Thyroid gland (tissue), 4 donors: ENCODE measurements at regions not wholly inside any gene's neighbourhood (a gene's known extent, or its start where the extent isn't known, plus 50 kb on each side); places are given as distances from the start of the nearest gene placed in this dataset.

ENCODE experiments used
- DNase-seq, 2 donors: peaks; one replicate each; pipeline ENCODE4 v3.0.0-alpha.2; 2019
- H3K27ac ChIP-seq, 3 donors: fragments of 200-600 bp; sonication (generic); 1 replicate in 2 of 3; 2 replicates in 1 of 3; pipeline ENCODE4 v1.5.1; 2016 to 2019; ENCODE audit warnings: mild to moderate bottlenecking in 1 of 3, moderate library complexity in 1 of 3
- H3K27me3 ChIP-seq: fragments of 200-600 bp; sonication (generic); one replicate; pipeline ENCODE4 v1.5.1; 2019
- H3K36me3 ChIP-seq, 2 donors: fragments of 200-600 bp; sonication (generic); one replicate each; pipeline ENCODE4 v1.5.1; 2016 to 2019
- H3K4me1 ChIP-seq, 2 donors: fragments of 200-600 bp; sonication (generic); one replicate each; pipeline ENCODE4 v1.5.1; 2017 to 2019
- H3K4me3 ChIP-seq, 3 donors: fragments of 200-600 bp; sonication (generic); replicated peaks in 1 of 3; 1 replicate in 2 of 3; 2 replicates in 1 of 3; pipeline ENCODE4 v1.5.1; 2016; ENCODE audit warnings: mild to moderate bottlenecking in 1 of 3
- H3K9me3 ChIP-seq: fragments of 200-600 bp; sonication (generic); one replicate; pipeline ENCODE4 v1.5.1; 2017
- CTCF ChIP-seq, 6 experiments: fragments of 200-600 bp in 3 of 6; fragments of 450-650 bp in 3 of 6; sonication (generic) in 3 of 6; IDR thresholded peaks; one replicate each; pipeline ENCODE4 v1.5.1; 2016 to 2019; ENCODE audit warnings: antibody characterized with exemption in 6 of 6, mild to moderate bottlenecking in 2 of 6, inconsistent platforms in 1 of 6, moderate library complexity in 1 of 6
- POLR2A ChIP-seq, 2 donors: fragments of 450-650 bp; IDR thresholded peaks; one replicate each; pipeline ENCODE4 v1.6.1; 2017; ENCODE audit warnings: antibody characterized with exemption in 2 of 2, mild to moderate bottlenecking in 2 of 2, moderate library complexity in 1 of 2
- WGBS, 2 donors: methylation state at CpG; one replicate each; pipeline ENCODE4 v1.1.5; 2017; 5-methylcytosine and 5-hydroxymethylcytosine counted together
- intact Hi-C: fragments of 100-400 bp; cut with DNase I; formaldehyde crosslinking; loops from one replicate; pipeline ENCODE4 v1.15.1; 2023

DNA sequence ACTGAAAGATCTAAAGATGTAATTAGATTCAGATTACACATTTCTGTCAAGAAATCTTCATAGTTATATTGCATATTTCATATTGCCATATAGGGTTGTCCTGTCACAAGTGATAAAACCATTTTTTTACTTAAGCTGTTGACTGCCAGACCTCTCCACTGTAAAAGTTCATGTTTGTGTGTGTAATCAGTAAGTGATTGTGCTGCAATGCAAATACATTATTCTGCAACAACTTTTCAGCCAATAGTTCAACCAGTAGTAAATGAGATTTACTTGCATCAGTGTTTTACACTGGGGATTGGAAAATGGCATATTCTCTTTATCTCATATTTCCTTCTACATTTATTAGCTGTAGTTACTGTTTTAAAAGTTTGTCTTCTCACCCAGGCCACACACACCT, 603.9 kb upstream of the RORB start:
- Histone ChIP-seq H3K4me3 (no peak overlapping the region), H3K4me1 (no peaks in the 10 kb centered on the region), H3K27ac (no peak overlapping the region), H3K27me3 (no peaks in the 10 kb centered on the region), H3K9me3 (no peaks in the 10 kb centered on the region), H3K36me3 (no peaks in the 10 kb centered on the region)
- intact Hi-C loops = no loop called here
- DNase-seq = no peak
- no peak for TF ChIP-seq POLR2A (IDR thresholded peaks at IDR 0.05)

DNA sequence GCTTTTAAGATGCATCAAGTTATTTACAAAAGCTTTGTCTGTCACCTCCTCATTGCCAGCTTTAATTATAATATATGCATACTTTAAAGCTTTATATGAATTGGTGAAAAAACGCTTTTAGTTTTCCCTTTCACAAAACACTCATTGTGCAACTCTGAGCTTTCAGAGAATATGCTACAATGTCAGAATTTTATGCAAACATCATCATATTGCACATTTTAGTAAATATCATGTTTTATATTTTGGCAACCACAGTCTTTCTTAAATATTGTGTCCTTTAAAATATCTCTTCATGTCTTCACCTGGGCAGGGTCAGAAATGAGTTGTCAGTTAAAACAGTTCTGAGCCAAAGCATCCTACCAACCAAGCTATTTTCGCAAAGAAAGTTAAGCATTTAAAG, 601.1 kb upstream of the RORB start:
- no peak for DNase-seq
- H3K9me3 ChIP-seq = no peaks in the 10 kb centered on the region
- H3K27ac ChIP-seq = no peak overlapping the region
- no peaks in the 10 kb centered on the region for H3K36me3 ChIP-seq
- no peaks in the 10 kb centered on the region for H3K4me1 ChIP-seq
- no peak overlapping the region for H3K4me3 ChIP-seq
- TF ChIP-seq POLR2A (IDR thresholded peaks at IDR 0.05) (no peak), CTCF (IDR thresholded peaks at IDR 0.05) (no peak)
- 89 to 91% methylated on average over 2 of the region's 2 CpGs for WGBS, 2 donors
- intact Hi-C loops = no loop called here
- no peaks in the 10 kb centered on the region for H3K27me3 ChIP-seq

DNA sequence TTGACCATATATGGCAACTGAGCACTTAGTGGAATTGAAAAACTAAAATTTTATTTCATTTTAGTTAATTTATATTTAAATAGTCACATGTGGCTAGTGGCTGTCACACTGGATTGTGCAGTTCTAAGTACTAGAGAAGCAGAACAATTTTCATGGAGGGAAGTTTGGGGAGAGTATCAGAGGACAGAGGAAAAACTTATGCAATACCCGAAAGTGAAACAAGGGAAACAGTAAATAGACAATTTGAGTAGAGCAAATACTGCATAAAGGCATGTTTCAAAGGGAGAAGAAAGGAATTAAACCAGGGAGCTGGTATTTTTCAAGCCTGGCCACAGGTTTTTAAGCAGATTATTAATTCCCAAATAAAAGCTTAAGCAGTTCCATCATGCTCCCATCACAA, 590.5 kb upstream of the RORB start:
- no peaks in the 10 kb centered on the region for H3K27me3 ChIP-seq
- no peaks in the 10 kb centered on the region for H3K36me3 ChIP-seq
- H3K4me1 ChIP-seq = no peaks in the 10 kb centered on the region
- intact Hi-C loops = no loop called here
- TF ChIP-seq POLR2A (IDR thresholded peaks at IDR 0.05) (no peak), CTCF (IDR thresholded peaks at IDR 0.05) (no peak)
- WGBS, 2 donors = 81 to 84% methylated on average over 1 of the region's 1 CpG
- H3K4me3 ChIP-seq = no peak overlapping the region
- no peak overlapping the region for H3K27ac ChIP-seq
- DNase-seq = no peak
- no peaks in the 10 kb centered on the region for H3K9me3 ChIP-seq

- no peak for DNase-seq
- no peaks in the 10 kb centered on the region for H3K27me3 ChIP-seq
- intact Hi-C loops = no loop called here
- no peaks in the 10 kb centered on the region for H3K4me1 ChIP-seq
- TF ChIP-seq POLR2A (IDR thresholded peaks at IDR 0.05) = no peak
- H3K9me3 ChIP-seq = no peaks in the 10 kb centered on the region
- no peak overlapping the region for H3K4me3 ChIP-seq
- H3K27ac ChIP-seq = no peak overlapping the region
- 71 to 86% methylated on average over 3 of the region's 3 CpGs for WGBS, 2 donors
- H3K36me3 ChIP-seq = no peaks in the 10 kb centered on the region
These were observed 585.3 kb upstream of the RORB start for GRCh38 chr9:73911804-73912203.

- no peak for DNase-seq
- no peak overlapping the region for H3K4me3 ChIP-seq
- TF ChIP-seq CTCF (IDR thresholded peaks at IDR 0.05) (no peak), POLR2A (IDR thresholded peaks at IDR 0.05) (no peak)
- intact Hi-C loops = no loop called here
- WGBS, 2 donors = 59 to 65% methylated on average over 6 of the region's 6 CpGs
- no peaks in the 10 kb centered on the region for H3K9me3 ChIP-seq
- H3K27ac ChIP-seq = no peak overlapping the region
- H3K4me1 ChIP-seq = no peaks in the 10 kb centered on the region
- no peaks in the 10 kb centered on the region for H3K27me3 ChIP-seq
- no peaks in the 10 kb centered on the region for H3K36me3 ChIP-seq
These were observed 581.0 kb upstream of the RORB start for GRCh38 chr9:73916016-73916673.

DNA sequence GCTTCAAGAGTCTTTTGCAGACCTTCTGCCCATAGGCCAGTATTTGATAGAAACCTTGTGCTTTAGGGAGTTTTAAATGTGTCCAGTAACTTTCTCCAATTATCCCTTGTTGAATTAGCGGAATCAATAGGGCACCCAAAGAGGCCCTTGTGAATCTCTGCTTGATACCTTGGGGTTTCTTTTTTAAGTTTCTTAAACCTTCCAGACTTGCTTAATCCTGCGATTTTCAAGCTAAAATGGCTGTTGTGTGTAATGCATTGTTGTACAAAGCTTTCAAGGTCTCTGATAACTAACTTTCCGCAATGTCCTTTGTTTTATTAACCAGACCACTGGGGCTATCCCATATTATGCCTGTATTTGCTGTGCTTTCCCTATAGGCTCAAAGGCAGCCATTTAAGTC, 577.4 kb upstream of the RORB start:
- Histone ChIP-seq H3K27ac (no peak overlapping the region), H3K9me3 (no peaks in the 10 kb centered on the region), H3K36me3 (no peaks in the 10 kb centered on the region), H3K4me3 (no peak overlapping the region), H3K27me3 (no peaks in the 10 kb centered on the region), H3K4me1 (no peaks in the 10 kb centered on the region)
- DNase-seq = no peak
- intact Hi-C loops = no loop called here
- TF ChIP-seq CTCF (IDR thresholded peaks at IDR 0.05) (no peak), POLR2A (IDR thresholded peaks at IDR 0.05) (no peak)
- WGBS, 2 donors = 90 to 93% methylated on average over 3 of the region's 3 CpGs
